GM23338 (cell line): ENCODE measurements at regions not wholly inside any gene's neighbourhood (a gene's known extent, or its start where the extent isn't known, plus 50 kb on each side); places are given as distances from the start of the nearest gene placed in this dataset.

Source experiments
- ATAC-seq: fragments of 200-7000 bp; cut with Tn5 transposase; 3 replicates; pipeline ENCODE4 v1.9.1; 2020
- DNase-seq: peaks from one replicate; pipeline ENCODE4 v3.0.0-alpha.2; 2015; ENCODE audit warnings: low spot score
- H2AFZ ChIP-seq: fragments of 200-600 bp; sonication (generic); 2 replicates; pipeline ENCODE4 v1.8.0; 2016; ENCODE audit warnings: antibody characterized with exemption, mild to moderate bottlenecking, moderate library complexity
- H3F3A ChIP-seq: fragments of 200-600 bp; sonication (generic); replicated peaks from 2 replicates; pipeline ENCODE4 v1.8.0; 2017; ENCODE audit warnings: antibody characterized with exemption, mixed run types, low read depth
- H3K27ac ChIP-seq: fragments of 200-600 bp; sonication (generic); 2 replicates; pipeline ENCODE4 v1.6.1; 2016; ENCODE audit warnings: low read depth
- H3K27me3 ChIP-seq: fragments of 200-600 bp; sonication (generic); 2 replicates; pipeline ENCODE4 v1.8.0; 2016; ENCODE audit warnings: mild to moderate bottlenecking, mixed run types, moderate library complexity; ENCODE audit not compliant: insufficient read depth
- H3K36me3 ChIP-seq: fragments of 200-600 bp; sonication (generic); 2 replicates; pipeline ENCODE4 v1.8.0; 2016; ENCODE audit warnings: mild to moderate bottlenecking; ENCODE audit not compliant: insufficient read depth
- H3K4me1 ChIP-seq: fragments of 200-600 bp; sonication (generic); 2 replicates; pipeline ENCODE4 v1.8.0; 2016; ENCODE audit warnings: mild to moderate bottlenecking, moderate library complexity; ENCODE audit not compliant: insufficient read depth
- H3K4me2 ChIP-seq: fragments of 200-600 bp; sonication (generic); 2 replicates; pipeline ENCODE4 v1.7.1; 2017; ENCODE audit warnings: mixed run types
- H3K4me3 ChIP-seq: fragments of 200-600 bp; sonication (generic); 2 replicates; pipeline ENCODE4 v1.6.1; 2016; ENCODE audit warnings: mixed run types
- H3K79me2 ChIP-seq: fragments of 200-600 bp; sonication (generic); replicated peaks from 2 replicates; pipeline ENCODE4 v1.8.0; 2017; ENCODE audit warnings: mild to moderate bottlenecking; ENCODE audit not compliant: insufficient read depth
- H3K9me2 ChIP-seq: fragments of 200-600 bp; sonication (generic); 2 replicates; pipeline ENCODE4 v1.8.0; 2017; ENCODE audit not compliant: insufficient read depth
- H4K20me1 ChIP-seq: fragments of 200-600 bp; sonication (generic); replicated peaks from 2 replicates; pipeline ENCODE4 v1.8.0; 2017; ENCODE audit warnings: mild to moderate bottlenecking; ENCODE audit not compliant: insufficient read depth
- H3K27ac Mint-ChIP-seq: 2 replicates; pipeline ENCODE4 v1.8.0; 2020; ENCODE audit warnings: inconsistent platforms, mild to moderate bottlenecking, moderate library complexity, mixed read lengths
- H3K27me3 Mint-ChIP-seq: 3 replicates; pipeline ENCODE4 v1.8.0; 2022; ENCODE audit warnings: low read depth, mild to moderate bottlenecking, moderate library complexity, mixed read lengths, inconsistent platforms; ENCODE audit not compliant: insufficient read depth, poor library complexity
- H3K36me3 Mint-ChIP-seq: 3 replicates; pipeline ENCODE4 v1.8.0; 2021; ENCODE audit warnings: low read depth, mild to moderate bottlenecking, inconsistent platforms, moderate library complexity, mixed read lengths
- H3K4me1 Mint-ChIP-seq: 3 replicates; pipeline ENCODE4 v1.8.0; 2020; ENCODE audit warnings: mild to moderate bottlenecking, inconsistent platforms, mixed read lengths
- H3K4me3 Mint-ChIP-seq: 3 replicates; pipeline ENCODE4 v1.8.0; 2021; ENCODE audit warnings: moderate library complexity, mild to moderate bottlenecking, inconsistent platforms, mixed read lengths
- H3K9me3 Mint-ChIP-seq: 3 replicates; pipeline ENCODE4 v1.8.0; 2020; ENCODE audit warnings: moderate library complexity, mild to moderate bottlenecking, inconsistent platforms, mixed read lengths
- CREB1 ChIP-seq: fragments of 250-450 bp; sonication (Bioruptor Pico); IDR thresholded peaks from 2 replicates; pipeline ENCODE4 v1.5.0; 2020; ENCODE audit warnings: low read depth, mild to moderate bottlenecking, moderate library complexity
- EZH2 ChIP-seq: fragments of 200-600 bp; sonication (generic); IDR thresholded peaks from one replicate; pipeline ENCODE4 v1.8.0; 2017; ENCODE audit warnings: antibody characterized with exemption, mild to moderate bottlenecking, low read depth; ENCODE audit not compliant: unreplicated experiment
- EZH2phosphoT487 ChIP-seq: fragments of 200-600 bp; sonication (generic); IDR thresholded peaks from one replicate; pipeline ENCODE4 v1.8.1; 2018; ENCODE audit warnings: antibody characterized with exemption; ENCODE audit not compliant: unreplicated experiment
- JUNB ChIP-seq: IDR thresholded peaks from one replicate; pipeline ENCODE4 v1.6.1; 2016; ENCODE audit warnings: antibody characterized with exemption; ENCODE audit not compliant: unreplicated experiment
- NANOG ChIP-seq: IDR thresholded peaks from 2 replicates; pipeline ENCODE4 v1.6.1; 2016; ENCODE audit warnings: antibody characterized with exemption, borderline replicate concordance
- POLR2AphosphoS5 ChIP-seq: IDR thresholded peaks from 2 replicates; pipeline ENCODE4 v1.6.1; 2016; ENCODE audit warnings: antibody characterized with exemption, low read depth
- REST ChIP-seq: IDR thresholded peaks from one replicate; pipeline ENCODE4 v1.6.1; 2018; ENCODE audit warnings: antibody characterized with exemption; ENCODE audit not compliant: unreplicated experiment
- STAT1 ChIP-seq: IDR thresholded peaks from one replicate; pipeline ENCODE4 v1.6.1; 2016; ENCODE audit warnings: antibody characterized with exemption; ENCODE audit not compliant: unreplicated experiment
- ZNF114 ChIP-seq: fragments of 250-450 bp; sonication (Bioruptor Pico); IDR thresholded peaks from 2 replicates; pipeline ENCODE4 v1.5.0; 2020; ENCODE audit warnings: mild to moderate bottlenecking, moderate library complexity
- TF ChIP-seq, protein P1 (sequence below): fragments of 250-450 bp; sonication (Bioruptor Pico); IDR thresholded peaks from 2 replicates; pipeline ENCODE4 v1.5.0; 2020; ENCODE audit warnings: mild to moderate bottlenecking, moderate library complexity

- Mint-ChIP-seq H3K27me3 (no peaks in the 10 kb centered on the region), H3K9me3 (no peaks in the 10 kb centered on the region), H3K36me3 (no peaks in the 10 kb centered on the region), H3K4me3 (no peak overlapping the region), H3K4me1 (no peaks in the 10 kb centered on the region), H3K27ac (no peak overlapping the region)
- Histone ChIP-seq H2AFZ (0 out of 2 replicates have a peak overlapping the region, but pooled peaks have one; percentile 18), H3K27me3 (no peaks in the 10 kb centered on the region), H3K4me2 (no peak overlapping the region), H3K27ac (no peak overlapping the region), H3K36me3 (no peaks in the 10 kb centered on the region), H3K4me1 (no peaks in the 10 kb centered on the region), H3K9me2 (no peaks in the 10 kb centered on the region), H3K79me2 (no peaks in the 10 kb centered on the region), H3K4me3 (no peak overlapping the region), H4K20me1 (no peaks in the 10 kb centered on the region), H3F3A (no peaks in the 10 kb centered on the region)
- TF ChIP-seq STAT1 (no peak), REST (no peak), NANOG (no peak), CREB1 (CRISPR knock-in tag) (no peak), ZNF114 (CRISPR knock-in tag) (no peak), EZH2phosphoT487 (no peak), POLR2AphosphoS5 (no peak), JUNB (no peak), EZH2 (no peak)
- TF ChIP-seq, protein P1, sequence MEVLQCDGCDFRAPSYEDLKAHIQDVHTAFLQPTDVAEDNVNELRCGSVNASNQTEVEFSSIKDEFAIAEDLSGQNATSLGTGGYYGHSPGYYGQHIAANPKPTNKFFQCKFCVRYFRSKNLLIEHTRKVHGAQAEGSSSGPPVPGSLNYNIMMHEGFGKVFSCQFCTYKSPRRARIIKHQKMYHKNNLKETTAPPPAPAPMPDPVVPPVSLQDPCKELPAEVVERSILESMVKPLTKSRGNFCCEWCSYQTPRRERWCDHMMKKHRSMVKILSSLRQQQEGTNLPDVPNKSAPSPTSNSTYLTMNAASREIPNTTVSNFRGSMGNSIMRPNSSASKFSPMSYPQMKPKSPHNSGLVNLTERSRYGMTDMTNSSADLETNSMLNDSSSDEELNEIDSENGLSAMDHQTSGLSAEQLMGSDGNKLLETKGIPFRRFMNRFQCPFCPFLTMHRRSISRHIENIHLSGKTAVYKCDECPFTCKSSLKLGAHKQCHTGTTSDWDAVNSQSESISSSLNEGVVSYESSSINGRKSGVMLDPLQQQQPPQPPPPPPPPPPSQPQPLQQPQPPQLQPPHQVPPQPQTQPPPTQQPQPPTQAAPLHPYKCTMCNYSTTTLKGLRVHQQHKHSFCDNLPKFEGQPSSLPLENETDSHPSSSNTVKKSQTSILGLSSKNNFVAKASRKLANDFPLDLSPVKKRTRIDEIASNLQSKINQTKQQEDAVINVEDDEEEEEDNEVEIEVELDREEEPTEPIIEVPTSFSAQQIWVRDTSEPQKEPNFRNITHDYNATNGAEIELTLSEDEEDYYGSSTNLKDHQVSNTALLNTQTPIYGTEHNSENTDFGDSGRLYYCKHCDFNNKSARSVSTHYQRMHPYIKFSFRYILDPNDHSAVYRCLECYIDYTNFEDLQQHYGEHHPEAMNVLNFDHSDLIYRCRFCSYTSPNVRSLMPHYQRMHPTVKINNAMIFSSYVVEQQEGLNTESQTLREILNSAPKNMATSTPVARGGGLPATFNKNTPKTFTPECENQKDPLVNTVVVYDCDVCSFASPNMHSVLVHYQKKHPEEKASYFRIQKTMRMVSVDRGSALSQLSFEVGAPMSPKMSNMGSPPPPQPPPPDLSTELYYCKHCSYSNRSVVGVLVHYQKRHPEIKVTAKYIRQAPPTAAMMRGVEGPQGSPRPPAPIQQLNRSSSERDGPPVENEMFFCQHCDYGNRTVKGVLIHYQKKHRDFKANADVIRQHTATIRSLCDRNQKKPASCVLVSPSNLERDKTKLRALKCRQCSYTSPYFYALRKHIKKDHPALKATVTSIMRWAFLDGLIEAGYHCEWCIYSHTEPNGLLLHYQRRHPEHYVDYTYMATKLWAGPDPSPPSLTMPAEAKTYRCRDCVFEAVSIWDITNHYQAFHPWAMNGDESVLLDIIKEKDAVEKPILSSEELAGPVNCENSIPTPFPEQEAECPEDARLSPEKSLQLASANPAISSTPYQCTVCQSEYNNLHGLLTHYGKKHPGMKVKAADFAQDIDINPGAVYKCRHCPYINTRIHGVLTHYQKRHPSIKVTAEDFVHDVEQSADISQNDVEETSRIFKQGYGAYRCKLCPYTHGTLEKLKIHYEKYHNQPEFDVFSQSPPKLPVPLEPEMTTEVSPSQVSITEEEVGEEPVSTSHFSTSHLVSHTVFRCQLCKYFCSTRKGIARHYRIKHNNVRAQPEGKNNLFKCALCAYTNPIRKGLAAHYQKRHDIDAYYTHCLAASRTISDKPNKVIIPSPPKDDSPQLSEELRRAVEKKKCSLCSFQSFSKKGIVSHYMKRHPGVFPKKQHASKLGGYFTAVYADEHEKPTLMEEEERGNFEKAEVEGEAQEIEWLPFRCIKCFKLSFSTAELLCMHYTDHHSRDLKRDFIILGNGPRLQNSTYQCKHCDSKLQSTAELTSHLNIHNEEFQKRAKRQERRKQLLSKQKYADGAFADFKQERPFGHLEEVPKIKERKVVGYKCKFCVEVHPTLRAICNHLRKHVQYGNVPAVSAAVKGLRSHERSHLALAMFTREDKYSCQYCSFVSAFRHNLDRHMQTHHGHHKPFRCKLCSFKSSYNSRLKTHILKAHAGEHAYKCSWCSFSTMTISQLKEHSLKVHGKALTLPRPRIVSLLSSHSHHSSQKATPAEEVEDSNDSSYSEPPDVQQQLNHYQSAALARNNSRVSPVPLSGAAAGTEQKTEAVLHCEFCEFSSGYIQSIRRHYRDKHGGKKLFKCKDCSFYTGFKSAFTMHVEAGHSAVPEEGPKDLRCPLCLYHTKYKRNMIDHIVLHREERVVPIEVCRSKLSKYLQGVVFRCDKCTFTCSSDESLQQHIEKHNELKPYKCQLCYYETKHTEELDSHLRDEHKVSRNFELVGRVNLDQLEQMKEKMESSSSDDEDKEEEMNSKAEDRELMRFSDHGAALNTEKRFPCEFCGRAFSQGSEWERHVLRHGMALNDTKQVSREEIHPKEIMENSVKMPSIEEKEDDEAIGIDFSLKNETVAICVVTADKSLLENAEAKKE (CRISPR knock-in tag) = no peak
- no peak for DNase-seq
- no peak for ATAC-seq
Observed at GRCh38 chr7:26525398-26526264, 234.0 kb downstream of the SNX10 start.
